H1 (cell line): ENCODE measurements at regions not wholly inside any gene's neighbourhood (a gene's known extent, or its start where the extent isn't known, plus 50 kb on each side); places are given as distances from the start of the nearest gene placed in this dataset.

Experiments used
- CTCF ChIA-PET: fragments of 300-600 bp; sonication (Branson Sonifier 250); formaldehyde crosslinking; loops from one replicate; lab custom pipeline; 2021; ENCODE audit not compliant: partially characterized antibody; lab: Charles Lee
- POLR2A ChIA-PET: fragments of 300-600 bp; sonication (Branson Sonifier 250); formaldehyde crosslinking; loops from one replicate; lab custom pipeline; 2021; ENCODE audit warnings: inconsistent platforms; ENCODE audit not compliant: partially characterized antibody; lab: Charles Lee
- DNase-seq, 2 experiments: peaks; one replicate each; pipeline versions ENCODE4 v3.0.0 to v3.0.0-alpha.2; 2010 to 2022; ENCODE audit warnings: low spot score in 2 of 2, low read depth in 1 of 2, mixed read lengths in 1 of 2
- FAIRE-seq: peaks from 2 replicates; lab custom pipeline; 2011; peaks lifted over from hg19 to GRCh38; lab: Jason Lieb, UNC
- H2AFZ ChIP-seq: 2 replicates; pipeline ENCODE4 v1.8.1; 2012; ENCODE audit warnings: low read length, inconsistent platforms
- H2AK5ac ChIP-seq: 2 replicates; pipeline ENCODE4 v1.6.1; 2013; ENCODE audit warnings: low read depth, low read length
- H2BK120ac ChIP-seq: replicated peaks from 2 replicates; pipeline ENCODE3; 2013; ENCODE audit warnings: low read depth, low read length, inconsistent platforms
- H2BK12ac ChIP-seq: 2 replicates; pipeline ENCODE4 v1.6.1; 2013; ENCODE audit warnings: low read depth, low read length
- H2BK15ac ChIP-seq: 2 replicates; pipeline ENCODE4 v1.6.1; 2013; ENCODE audit warnings: low read length
- H2BK20ac ChIP-seq: 2 replicates; pipeline ENCODE4 v1.6.1; 2013; ENCODE audit warnings: low read length
- H2BK5ac ChIP-seq: 2 replicates; pipeline ENCODE4 v1.6.1; 2013; ENCODE audit warnings: low read depth, low read length
- H3K14ac ChIP-seq: 2 replicates; pipeline ENCODE4 v1.6.1; 2013; ENCODE audit warnings: inconsistent platforms; ENCODE audit not compliant: insufficient read length
- H3K18ac ChIP-seq: 2 replicates; pipeline ENCODE4 v1.6.1; 2013; ENCODE audit warnings: low read length; ENCODE audit errors: extremely low read depth
- H3K23ac ChIP-seq: 2 replicates; pipeline ENCODE4 v1.6.1; 2013; ENCODE audit warnings: inconsistent platforms; ENCODE audit not compliant: insufficient read length
- H3K23me2 ChIP-seq: 2 replicates; pipeline ENCODE4 v1.6.1; 2013; ENCODE audit warnings: low read depth, low read length
- H3K27ac ChIP-seq: 2 replicates; pipeline ENCODE4 v1.6.1; 2011; ENCODE audit warnings: low read depth, low read length, inconsistent platforms
- H3K27me3 ChIP-seq, 4 experiments: replicated peaks in 1 of 4; 1 replicate in 1 of 4; 2 replicates in 3 of 4; pipeline versions ENCODE4 v1.6.1 to v1.8.1; 2011 to 2013; ENCODE audit warnings: low read length in 3 of 4, mild to moderate bottlenecking in 3 of 4, inconsistent platforms in 2 of 4, mixed read lengths in 2 of 4, moderate library complexity in 1 of 4; ENCODE audit not compliant: control insufficient read depth in 3 of 4, insufficient read depth in 3 of 4; ENCODE audit errors: extremely low read depth in 1 of 4
- H3K36me3 ChIP-seq, 4 experiments: 2 replicates each; pipeline versions ENCODE4 v1.6.1 to v1.8.1; 2011 to 2013; ENCODE audit warnings: mild to moderate bottlenecking in 4 of 4, low read length in 3 of 4, moderate library complexity in 2 of 4, control low read depth in 1 of 4, inconsistent platforms in 1 of 4; ENCODE audit not compliant: insufficient read depth in 4 of 4, control insufficient read depth in 2 of 4
- H3K4ac ChIP-seq: replicated peaks from 2 replicates; pipeline ENCODE3; 2013; ENCODE audit warnings: low read length, low read depth, mixed read lengths, inconsistent platforms; ENCODE audit not compliant: insufficient read length
- H3K4me1 ChIP-seq, 4 experiments: replicated peaks in 1 of 4; 1 replicate in 1 of 4; 2 replicates in 3 of 4; pipeline versions ENCODE4 v1.6.1 to v1.8.1; 2011 to 2013; ENCODE audit warnings: low read length in 3 of 4, inconsistent platforms in 2 of 4, mixed read lengths in 1 of 4; ENCODE audit not compliant: insufficient read depth in 4 of 4, control insufficient read depth in 3 of 4
- H3K4me2 ChIP-seq, 2 experiments: 2 replicates each; pipeline versions ENCODE4 v1.6.1 to v1.8.1; 2011 to 2013; ENCODE audit warnings: low read depth in 2 of 2, low read length in 2 of 2, control low read depth in 1 of 2, inconsistent platforms in 1 of 2, mild to moderate bottlenecking in 1 of 2; ENCODE audit not compliant: insufficient read depth in 1 of 2
- H3K4me3 ChIP-seq, 4 experiments: fragments of 200-600, 300-600 bp in 1 of 4; sonication (generic), shearing (Covaris generic), sonication (Bioruptor Twin) in 1 of 4; 2 replicates each; pipeline versions ENCODE4 v1.5.1 to v1.8.1; 2011 to 2016; ENCODE audit warnings: low read length in 4 of 4, low read depth in 3 of 4, control low read depth in 2 of 4, inconsistent platforms in 2 of 4, mild to moderate bottlenecking in 2 of 4, mixed read lengths in 1 of 4, moderate library complexity in 1 of 4; ENCODE audit not compliant: insufficient read depth in 2 of 4; ENCODE audit errors: extremely low read depth in 1 of 4
- H3K56ac ChIP-seq: replicated peaks from 2 replicates; pipeline ENCODE3; 2013; ENCODE audit warnings: low read depth, mild to moderate bottlenecking, mixed read lengths, low read length, inconsistent platforms; ENCODE audit not compliant: insufficient read length
- H3K79me1 ChIP-seq: 2 replicates; pipeline ENCODE4 v1.6.1; 2013; ENCODE audit warnings: low read depth, low read length, control low read depth
- H3K79me2 ChIP-seq, 2 experiments: 2 replicates each; pipeline versions ENCODE4 v1.6.1 to v1.8.1; 2012 to 2013; ENCODE audit warnings: low read length in 2 of 2, mild to moderate bottlenecking in 2 of 2, inconsistent platforms in 1 of 2; ENCODE audit not compliant: insufficient read depth in 2 of 2, control insufficient read depth in 1 of 2
- H3K9ac ChIP-seq, 4 experiments: replicated peaks in 1 of 4; 1 replicate in 1 of 4; 2 replicates in 3 of 4; pipeline versions ENCODE4 v1.6.1 to v1.8.1; 2011 to 2013; ENCODE audit warnings: low read depth in 3 of 4, low read length in 3 of 4, control low read depth in 2 of 4, mild to moderate bottlenecking in 2 of 4, moderate library complexity in 2 of 4, inconsistent platforms in 1 of 4; ENCODE audit errors: extremely low read depth in 1 of 4
- H3K9me3 ChIP-seq, 2 experiments: 2 replicates each; pipeline versions ENCODE4 v1.6.1 to v1.8.1; 2012 to 2013; ENCODE audit warnings: mild to moderate bottlenecking in 2 of 2, moderate library complexity in 2 of 2, control low read depth in 1 of 2, inconsistent platforms in 1 of 2, low read depth in 1 of 2, low read length in 1 of 2, mixed read lengths in 1 of 2; ENCODE audit not compliant: insufficient read depth in 2 of 2
- H4K20me1 ChIP-seq, 2 experiments: replicated peaks in 1 of 2; 2 replicates each; pipeline versions ENCODE3 to v1.8.1; 2011 to 2013; ENCODE audit warnings: inconsistent platforms in 2 of 2, low read length in 2 of 2, mild to moderate bottlenecking in 1 of 2; ENCODE audit not compliant: insufficient read depth in 2 of 2, control insufficient read depth in 1 of 2
- H4K5ac ChIP-seq: 2 replicates; pipeline ENCODE4 v1.6.1; 2013; ENCODE audit warnings: low read length, low read depth, mixed read lengths, inconsistent platforms; ENCODE audit not compliant: insufficient read length
- H4K8ac ChIP-seq: 2 replicates; pipeline ENCODE4 v1.8.0; 2013; ENCODE audit warnings: mild to moderate bottlenecking, moderate library complexity, low read length, inconsistent platforms; ENCODE audit not compliant: insufficient read depth; ENCODE audit errors: extremely low read depth
- H4K91ac ChIP-seq: replicated peaks from 2 replicates; pipeline ENCODE3; 2013; ENCODE audit warnings: low read length, mixed read lengths, inconsistent platforms; ENCODE audit not compliant: insufficient read length
- CBX5 ChIP-seq: fragments of 300-800, 300-1000 bp; sonication (generic); IDR thresholded peaks from 2 replicates; pipeline ENCODE4 v1.7.1; 2016; ENCODE audit warnings: antibody characterized with exemption, low read length, low read depth
- CEBPB ChIP-seq: IDR thresholded peaks from 2 replicates; pipeline ENCODE4 v1.6.1; 2012; ENCODE audit warnings: low read depth, low read length
- CHD2 ChIP-seq: IDR thresholded peaks from 2 replicates; pipeline ENCODE4 v1.6.1; 2012; ENCODE audit warnings: low read length, improper control_type of control experiment
- EZH2 ChIP-seq: fragments of 200-600 bp; sonication (generic); IDR thresholded peaks from 2 replicates; pipeline ENCODE4 v1.7.1; 2012; ENCODE audit warnings: low read depth, mild to moderate bottlenecking, moderate library complexity, low read length, inconsistent platforms; ENCODE audit not compliant: severe bottlenecking
- POLR2A ChIP-seq, 2 experiments: IDR thresholded peaks; 1 replicate in 1 of 2; 2 replicates in 1 of 2; pipeline ENCODE4 v1.6.1; 2011; ENCODE audit warnings: low read depth in 2 of 2, low read length in 2 of 2, mild to moderate bottlenecking in 2 of 2; ENCODE audit errors: control extremely low read depth in 1 of 2
- POU5F1 ChIP-seq: IDR thresholded peaks from 2 replicates; pipeline ENCODE4 v1.6.1; 2011; ENCODE audit warnings: low read depth, mild to moderate bottlenecking, low read length, moderate library complexity
- RFX5 ChIP-seq: IDR thresholded peaks from 2 replicates; pipeline ENCODE4 v1.6.1; 2011; ENCODE audit warnings: low read depth, low read length, improper control_type of control experiment, borderline replicate concordance
- SIX5 ChIP-seq: IDR thresholded peaks from 2 replicates; pipeline ENCODE4 v1.6.1; 2011; ENCODE audit warnings: mild to moderate bottlenecking, low read depth, low read length
- SP4 ChIP-seq: IDR thresholded peaks from 2 replicates; pipeline ENCODE4 v1.6.1; 2012; ENCODE audit warnings: low read length, inconsistent platforms
- YY1 ChIP-seq: IDR thresholded peaks from 2 replicates; pipeline ENCODE4 v1.6.1; 2011; ENCODE audit warnings: low read depth, mild to moderate bottlenecking, low read length
- WGBS, 2 experiments: shearing (Covaris generic) in 1 of 2; methylation state at CpG; one replicate each; pipeline versions ENCODE4 v1.1.6 to v1.1.7; 2013 to 2015; ENCODE audit warnings: low lambda C conversion rate in 2 of 2, mixed read lengths in 2 of 2, inconsistent platforms in 1 of 2, low coverage in 1 of 2, missing lambda C conversion rate in 1 of 2; ENCODE audit not compliant: insufficient replicate concordance in 2 of 2, insufficient coverage in 1 of 2, insufficient read length in 1 of 2; ENCODE audit errors: extremely low coverage in 1 of 2, missing lambda C conversion rate in 1 of 2; 5-methylcytosine and 5-hydroxymethylcytosine counted together
- TF ChIP-seq, protein P1 (sequence below): IDR thresholded peaks from 2 replicates; pipeline ENCODE4 v1.6.1; 2011; ENCODE audit warnings: low read length, improper control_type of control experiment

DNA sequence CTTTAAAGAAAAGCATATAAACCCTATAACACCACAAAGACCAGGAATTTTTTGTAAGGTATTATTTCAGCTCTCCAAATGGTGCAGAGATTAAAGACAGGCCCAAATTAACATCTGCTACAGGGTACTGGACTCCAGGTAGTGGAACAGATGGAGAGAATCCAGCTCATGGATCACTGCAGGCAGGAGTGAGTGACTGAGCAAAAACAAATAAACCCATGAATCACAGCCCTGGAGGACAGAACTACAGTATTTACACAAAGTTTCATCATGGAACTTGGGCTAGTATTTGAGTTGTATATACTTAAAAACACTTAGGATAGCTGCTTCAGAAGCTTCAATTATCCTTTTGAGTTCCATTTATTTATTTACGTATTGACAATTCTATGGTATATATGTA is 132.8 kb upstream of the SPRY2 start:
- no peaks in the 10 kb centered on the region for H3K36me3 ChIP-seq
- FAIRE-seq = no peak
- no peak overlapping the region for H2BK20ac ChIP-seq
- WGBS, 2 experiments = 81% methylated on average over 1 of the region's 1 CpG; no CpG with 5 or more reads in 1 of the 2 experiments
- no peak overlapping the region for H3K23ac ChIP-seq
- no peak overlapping the region for H3K18ac ChIP-seq
- no peaks in the 10 kb centered on the region for H3K9me3 ChIP-seq
- H2AK5ac ChIP-seq = no peak overlapping the region
- H2BK12ac ChIP-seq = no peak overlapping the region
- no peak overlapping the region for H3K4me3 ChIP-seq
- H4K8ac ChIP-seq = no peak overlapping the region
- H3K27me3 ChIP-seq = no peaks in the 10 kb centered on the region
- no peak overlapping the region for H2BK5ac ChIP-seq
- POLR2A ChIA-PET = no interaction called here
- no peak overlapping the region for H3K14ac ChIP-seq
- H3K4me1 ChIP-seq = no peaks in the 10 kb centered on the region
- H4K5ac ChIP-seq = no peak overlapping the region
- no peak overlapping the region for H2AFZ ChIP-seq
- H3K23me2 ChIP-seq = no peaks in the 10 kb centered on the region
- no peaks in the 10 kb centered on the region for H3K79me1 ChIP-seq
- no peak overlapping the region for H4K91ac ChIP-seq
- no peak overlapping the region for H3K56ac ChIP-seq
- no peak overlapping the region for H3K9ac ChIP-seq
- no peaks in the 10 kb centered on the region for H4K20me1 ChIP-seq
- H2BK15ac ChIP-seq = no peak overlapping the region
- no peak for DNase-seq
- H3K79me2 ChIP-seq = no peaks in the 10 kb centered on the region
- H3K27ac ChIP-seq = no peak overlapping the region
- H3K4me2 ChIP-seq = no peak overlapping the region
- TF ChIP-seq POLR2A (IDR thresholded peaks at IDR 0.05; ENCODE audit: control extremely low read depth in 1 of 2, low read depth in 2 of 2, low read length in 2 of 2) (no peak), SP4 (no peak), CEBPB (no peak), CHD2 (no peak), EZH2 (no peak), CBX5 (no peak), RFX5 (no peak), POU5F1 (no peak), YY1 (no peak), SIX5 (no peak)
- TF ChIP-seq, protein P1, sequence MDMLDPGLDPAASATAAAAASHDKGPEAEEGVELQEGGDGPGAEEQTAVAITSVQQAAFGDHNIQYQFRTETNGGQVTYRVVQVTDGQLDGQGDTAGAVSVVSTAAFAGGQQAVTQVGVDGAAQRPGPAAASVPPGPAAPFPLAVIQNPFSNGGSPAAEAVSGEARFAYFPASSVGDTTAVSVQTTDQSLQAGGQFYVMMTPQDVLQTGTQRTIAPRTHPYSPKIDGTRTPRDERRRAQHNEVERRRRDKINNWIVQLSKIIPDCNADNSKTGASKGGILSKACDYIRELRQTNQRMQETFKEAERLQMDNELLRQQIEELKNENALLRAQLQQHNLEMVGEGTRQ = no peak
- no peak overlapping the region for H3K4ac ChIP-seq
- CTCF ChIA-PET = interaction anchor here (0.7 kb wide), 1 partner anchor 130 kb away, joined by 3 read pairs; no protein-coding TSS in a partner anchor
- no peak overlapping the region for H2BK120ac ChIP-seq
